ENCODE measurements at regions not wholly inside any gene's neighbourhood (a gene's known extent, or its start where the extent isn't known, plus 50 kb on each side); places are given as distances from the start of the nearest gene placed in this dataset.

DNA sequence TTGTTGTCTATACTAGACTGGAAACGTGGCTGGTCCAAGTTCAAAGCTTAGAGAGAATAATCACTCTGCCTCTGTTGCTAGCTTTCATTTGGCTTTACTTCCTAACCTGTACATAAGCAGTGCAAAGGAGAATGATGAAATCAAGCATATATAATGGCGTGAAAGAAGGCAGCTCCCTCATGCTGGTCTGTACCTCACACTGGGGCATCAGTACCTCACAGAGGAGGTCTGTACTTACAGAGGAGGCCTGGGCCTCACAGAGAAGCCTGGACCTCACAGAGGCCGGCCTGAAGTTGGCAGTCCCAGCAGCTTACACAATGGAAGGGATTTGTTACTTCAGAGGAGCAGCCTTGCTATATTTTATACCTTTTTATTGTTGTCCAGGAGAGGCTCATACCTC, 53.3 kb upstream of the MSI2 start:
- H4K20me1 ChIP-seq (ENCODE audit: control insufficient read depth, extremely low read depth, insufficient read depth, low read length) = no peaks in the 10 kb centered on the region
- H3K79me2 ChIP-seq (ENCODE audit: control insufficient read depth, insufficient read depth, low read length) = no peaks in the 10 kb centered on the region
- H3K36me3 ChIP-seq (ENCODE audit: control insufficient read depth in 2 of 2, extremely low read depth in 1 of 2, insufficient read depth in 2 of 2, low read length in 2 of 2) = no peaks in the 10 kb centered on the region
- no peak overlapping the region for H2AFZ ChIP-seq (ENCODE audit: control insufficient read depth, low read length)
- FAIRE-seq (no peak), DNase-seq (ENCODE audit: low read depth, low spot score) (no peak)
- H3K4me1 ChIP-seq (ENCODE audit: control insufficient read depth, extremely low read depth, insufficient read depth, low read length) = no peaks in the 10 kb centered on the region
- no peaks in the 10 kb centered on the region for H3K27me3 ChIP-seq (ENCODE audit: control insufficient read depth, extremely low read depth, insufficient read depth, low read length)
- no peaks in the 10 kb centered on the region for H3K9me3 ChIP-seq (ENCODE audit: control insufficient read depth, low read depth, low read length)
- H3K4me2 ChIP-seq (ENCODE audit: control insufficient read depth, extremely low read depth, insufficient read depth, low read depth, low read length) = no peak overlapping the region
- no peak overlapping the region for H3K4me3 ChIP-seq (ENCODE audit: control insufficient read depth in 2 of 3, extremely low read depth in 1 of 3, insufficient read depth in 2 of 3, low read depth in 1 of 3, low read length in 3 of 3)
- H3K9me1 ChIP-seq (ENCODE audit: control insufficient read depth, extremely low read depth, insufficient read depth, low read length) = no peaks in the 10 kb centered on the region
- H3K9ac ChIP-seq (ENCODE audit: control insufficient read depth, extremely low read depth, insufficient read depth, low read length) = no peak overlapping the region
- H3K27ac ChIP-seq (ENCODE audit: control insufficient read depth, insufficient read depth, low read length) = no peak overlapping the region
- dilution Hi-C loops (cut with MboI; ENCODE audit: extremely low pct_ligation_motif_present, low sequenced_read_pairs) = no loop called here
- no peak for TF ChIP-seq EZH2 (IDR thresholded peaks at IDR 0.05; ENCODE audit: low read length)
- TF ChIP-seq, protein P1, sequence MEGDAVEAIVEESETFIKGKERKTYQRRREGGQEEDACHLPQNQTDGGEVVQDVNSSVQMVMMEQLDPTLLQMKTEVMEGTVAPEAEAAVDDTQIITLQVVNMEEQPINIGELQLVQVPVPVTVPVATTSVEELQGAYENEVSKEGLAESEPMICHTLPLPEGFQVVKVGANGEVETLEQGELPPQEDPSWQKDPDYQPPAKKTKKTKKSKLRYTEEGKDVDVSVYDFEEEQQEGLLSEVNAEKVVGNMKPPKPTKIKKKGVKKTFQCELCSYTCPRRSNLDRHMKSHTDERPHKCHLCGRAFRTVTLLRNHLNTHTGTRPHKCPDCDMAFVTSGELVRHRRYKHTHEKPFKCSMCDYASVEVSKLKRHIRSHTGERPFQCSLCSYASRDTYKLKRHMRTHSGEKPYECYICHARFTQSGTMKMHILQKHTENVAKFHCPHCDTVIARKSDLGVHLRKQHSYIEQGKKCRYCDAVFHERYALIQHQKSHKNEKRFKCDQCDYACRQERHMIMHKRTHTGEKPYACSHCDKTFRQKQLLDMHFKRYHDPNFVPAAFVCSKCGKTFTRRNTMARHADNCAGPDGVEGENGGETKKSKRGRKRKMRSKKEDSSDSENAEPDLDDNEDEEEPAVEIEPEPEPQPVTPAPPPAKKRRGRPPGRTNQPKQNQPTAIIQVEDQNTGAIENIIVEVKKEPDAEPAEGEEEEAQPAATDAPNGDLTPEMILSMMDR (optimal IDR thresholded peaks at IDR 0.05 in 1 of 3, IDR thresholded peaks at IDR 0.05 in 1 of 3, conservative IDR thresholded peaks at IDR 0.05 in 1 of 3; ENCODE audit: extremely low read depth in 1 of 3, insufficient read depth in 2 of 3, low read length in 3 of 3) = no peak
